ENCODE measurements at regions not wholly inside any gene's neighbourhood (a gene's known extent, or its start where the extent isn't known, plus 50 kb on each side); places are given as distances from the start of the nearest gene placed in this dataset.

GRCh38 chr15:93852761-93853160 lies 378.6 kb upstream of the MCTP2 start:
- TF ChIP-seq RCOR1 (conservative IDR thresholded peaks at IDR 0.05; ENCODE audit: low read depth, low read length): no peak
- TF ChIP-seq CTCF (IDR thresholded peaks at IDR 0.05 in 2 of 3, conservative IDR thresholded peaks at IDR 0.05 in 1 of 3; ENCODE audit: control insufficient read depth in 2 of 3, extremely low read depth in 1 of 3, insufficient read depth in 1 of 3, low read depth in 3 of 3, low read length in 3 of 3): no peak

All from GM12878 (cell line).